ENCODE measurements at regions not wholly inside any gene's neighbourhood (a gene's known extent, or its start where the extent isn't known, plus 50 kb on each side); places are given as distances from the start of the nearest gene placed in this dataset.
"Not testable (repeated sequence)": the region's sequence is repeated elsewhere in the genome, so short reads cannot be mapped to it uniquely, and the experiment has no call there.

DNA sequence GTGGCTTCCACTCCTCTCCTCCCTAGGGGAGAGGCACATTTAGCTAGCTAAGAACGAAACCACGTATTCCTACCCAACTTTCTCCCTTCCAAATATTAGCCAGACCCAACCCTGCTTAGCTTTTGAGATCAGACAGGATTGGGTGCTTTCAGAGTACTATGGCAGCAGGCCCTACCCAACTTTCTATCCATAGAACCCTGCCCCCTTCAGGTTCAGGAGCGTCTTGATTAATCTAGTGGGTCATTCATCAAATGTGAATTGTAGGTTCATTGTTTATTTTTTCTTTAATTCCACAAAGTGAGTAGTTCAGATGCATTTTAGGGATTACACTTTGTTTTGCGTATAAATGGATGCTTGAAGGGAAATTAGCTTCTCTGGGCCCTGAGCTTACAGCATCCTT lies 188.3 kb downstream of the MIB1 start:
- DNase-seq, result no peak

DNA sequence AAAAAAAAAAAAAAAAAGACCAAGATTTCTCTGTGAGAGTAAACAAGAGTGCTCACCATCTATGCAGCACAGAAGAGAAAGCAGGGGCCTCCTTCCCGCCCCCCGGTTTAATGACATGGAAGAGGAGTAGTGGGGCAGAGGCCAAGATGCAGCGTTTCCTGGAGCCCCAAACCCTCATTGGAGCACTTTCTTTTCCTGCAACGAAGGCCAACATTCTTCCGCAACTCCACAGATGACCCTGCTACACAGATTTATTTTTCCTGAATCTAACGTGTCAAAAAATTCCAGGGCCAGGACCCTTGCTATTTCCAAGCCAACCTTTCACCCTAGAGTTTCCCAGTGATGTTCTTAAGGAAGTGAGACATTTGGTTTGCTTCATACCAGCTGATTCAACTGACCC lies 189.6 kb downstream of the MIB1 start:
- DNase-seq, result no peak

DNA sequence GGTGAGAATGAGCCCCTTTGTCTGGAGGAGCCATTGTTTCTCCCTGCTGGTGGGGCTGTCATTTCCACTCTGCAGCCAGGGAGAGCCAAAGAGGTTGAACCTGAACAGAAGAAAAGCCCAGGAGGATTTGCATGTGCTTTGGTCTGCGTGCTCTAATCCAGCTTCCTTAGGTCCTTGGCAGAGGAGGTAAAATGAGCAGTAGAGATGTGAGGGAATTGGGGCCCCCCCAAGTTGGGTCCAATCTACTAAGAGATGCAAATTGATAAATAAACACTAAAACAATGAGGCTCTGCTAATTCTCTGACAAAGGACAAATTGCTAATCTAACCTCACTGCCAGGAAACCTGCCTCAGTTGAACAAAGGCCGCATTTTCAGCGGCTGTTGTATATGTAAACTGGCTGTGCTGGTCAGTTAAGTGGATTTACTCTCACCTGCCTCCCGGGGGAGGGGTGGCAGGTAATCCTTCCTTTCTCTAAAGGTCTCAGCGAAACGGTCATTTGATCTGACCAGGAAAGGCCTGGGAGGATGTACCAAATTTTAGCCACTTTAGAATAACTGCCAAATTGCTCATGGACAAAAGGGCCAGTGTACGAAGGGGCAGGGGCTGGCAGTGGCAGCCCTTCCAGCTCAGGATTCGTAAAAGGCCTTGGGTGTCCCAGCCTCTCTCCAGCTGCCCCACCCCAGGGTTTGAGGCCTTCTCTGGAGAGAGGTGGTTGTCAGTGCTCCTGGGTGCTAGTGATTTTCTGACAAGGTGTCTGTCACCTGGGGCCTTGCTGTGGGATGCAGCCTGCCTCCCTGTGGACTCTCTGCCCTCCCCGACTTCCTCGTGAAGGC lies 193.6 kb downstream of the MIB1 start:
- no peak for DNase-seq

DNA sequence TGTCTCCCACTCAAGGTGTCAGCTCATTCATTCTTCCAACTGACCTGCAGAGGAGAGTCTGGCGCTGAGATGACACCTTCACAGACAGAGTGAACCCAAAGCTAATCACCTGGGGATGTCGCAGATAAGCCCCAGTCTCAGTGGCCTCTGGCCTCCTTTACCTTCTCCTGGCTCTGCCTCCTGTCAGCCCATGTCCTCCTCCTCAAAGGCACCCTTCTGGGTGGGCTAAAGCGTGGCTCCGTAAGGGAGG lies 194.1 kb downstream of the MIB1 start:
- no peak for DNase-seq

DNA sequence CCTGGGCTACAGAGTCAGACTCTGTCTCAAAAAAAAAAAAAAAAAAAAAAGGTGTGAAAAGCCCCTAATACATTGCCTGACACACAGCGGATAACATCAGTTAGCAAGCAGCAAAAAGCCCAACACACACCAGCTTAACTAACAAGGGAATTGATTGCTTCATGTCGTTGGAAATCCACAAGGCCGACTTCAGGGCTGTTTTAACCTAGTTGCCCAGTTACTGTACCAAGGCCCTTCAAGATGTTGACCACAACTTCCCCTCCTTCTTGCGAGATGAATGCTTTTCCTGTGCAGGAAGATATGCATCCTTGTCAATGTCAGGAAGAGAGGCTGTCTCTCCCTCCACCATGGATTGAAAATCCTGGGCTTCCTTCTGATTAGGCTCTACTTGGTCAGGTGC lies 202.9 kb downstream of the MIB1 start:
- DNase-seq, result no peak

DNA sequence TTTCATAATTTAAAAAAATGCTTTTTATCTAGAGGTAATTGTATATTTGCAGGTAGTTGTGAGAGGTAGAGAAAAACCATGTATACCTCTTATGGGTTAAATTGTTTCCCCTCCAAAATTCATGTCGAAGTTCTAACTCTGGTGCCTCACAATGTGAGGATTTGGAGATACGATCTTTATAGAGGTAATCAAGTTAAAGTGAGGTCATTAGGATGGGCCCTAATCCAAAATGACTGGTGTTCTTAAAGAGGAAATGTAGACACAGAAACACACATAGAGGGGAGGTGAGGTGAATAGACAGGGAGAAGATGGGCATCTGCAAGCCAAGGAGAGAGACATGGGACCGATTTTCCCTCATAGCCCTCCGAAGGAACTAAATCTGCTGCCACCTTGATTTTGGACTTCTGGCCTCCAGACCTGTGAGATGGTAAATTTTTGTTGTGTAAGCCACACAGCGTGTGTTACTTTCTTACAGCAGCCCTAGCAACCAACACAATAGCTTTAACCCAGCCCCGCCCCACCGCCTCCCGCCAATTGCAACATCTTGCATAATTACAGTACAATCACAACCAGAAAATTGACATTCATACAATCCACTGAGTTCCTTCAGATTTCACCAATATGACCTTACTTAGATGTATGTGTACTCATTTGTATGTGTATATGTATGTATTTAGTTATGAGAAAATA lies 208.9 kb downstream of the MIB1 start:
- no peak for DNase-seq

DNA sequence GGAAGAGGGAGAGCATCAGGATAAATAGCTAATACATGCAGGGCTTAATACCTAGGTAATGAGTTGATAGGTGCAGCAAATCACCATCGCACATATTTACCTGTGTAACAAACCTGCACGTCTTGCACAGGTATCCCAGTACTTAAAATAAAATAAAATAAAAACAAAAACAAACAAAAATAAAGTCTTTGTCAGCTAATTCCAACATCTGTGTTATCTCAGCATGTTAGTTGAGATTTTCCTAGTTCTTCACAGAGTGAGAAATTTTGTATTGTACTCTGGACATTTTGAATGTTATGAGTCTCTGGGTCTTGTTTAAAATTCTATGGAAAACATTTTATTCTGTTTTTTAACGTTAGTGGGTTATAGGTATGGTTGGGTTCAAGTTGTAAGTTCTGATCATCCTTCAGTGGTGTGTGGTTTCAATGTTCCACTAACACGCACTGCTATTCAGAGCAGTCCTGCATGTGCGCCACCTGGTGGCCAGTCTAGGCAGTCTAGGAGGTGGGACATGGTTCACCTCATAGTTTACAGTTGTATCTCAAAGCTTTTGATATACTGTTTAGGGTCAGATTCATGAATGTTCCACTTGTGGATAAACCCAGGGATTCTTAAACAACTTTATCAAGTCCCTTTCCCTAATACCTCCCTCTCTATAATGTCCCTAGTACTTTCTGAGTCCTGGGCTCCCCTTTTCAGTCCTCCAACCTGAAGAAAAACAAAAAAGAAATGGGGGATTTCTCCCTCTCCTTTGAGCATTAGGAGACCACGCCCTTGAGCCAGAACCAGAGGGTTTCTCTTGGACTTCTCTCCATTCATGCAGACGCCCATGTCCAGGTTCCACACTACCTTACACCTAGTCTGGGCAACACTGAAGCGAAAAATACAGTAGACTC lies 213.4 kb upstream of the GATA6 start:
- peak; percentile 34 for DNase-seq

DNA sequence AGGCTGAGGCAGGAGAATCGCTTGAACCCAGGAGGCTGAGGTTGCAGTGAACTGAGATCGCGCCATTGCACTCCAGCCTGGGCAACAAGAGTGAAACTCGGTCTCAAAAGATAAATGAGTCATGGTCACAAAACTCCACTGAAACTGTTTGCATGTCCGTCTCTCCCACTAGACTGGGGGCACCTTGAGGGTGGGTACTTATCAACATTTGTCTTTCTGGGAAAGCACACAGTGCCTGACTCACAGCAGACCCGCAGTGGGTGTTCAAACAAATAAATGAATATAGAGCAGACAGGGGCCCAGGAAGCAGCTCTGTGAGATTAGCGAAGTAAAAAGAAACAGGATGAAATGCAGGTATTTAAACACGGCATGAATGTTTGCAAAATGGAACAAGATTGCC lies 211.1 kb upstream of the GATA6 start:
- DNase-seq, result no peak

DNA sequence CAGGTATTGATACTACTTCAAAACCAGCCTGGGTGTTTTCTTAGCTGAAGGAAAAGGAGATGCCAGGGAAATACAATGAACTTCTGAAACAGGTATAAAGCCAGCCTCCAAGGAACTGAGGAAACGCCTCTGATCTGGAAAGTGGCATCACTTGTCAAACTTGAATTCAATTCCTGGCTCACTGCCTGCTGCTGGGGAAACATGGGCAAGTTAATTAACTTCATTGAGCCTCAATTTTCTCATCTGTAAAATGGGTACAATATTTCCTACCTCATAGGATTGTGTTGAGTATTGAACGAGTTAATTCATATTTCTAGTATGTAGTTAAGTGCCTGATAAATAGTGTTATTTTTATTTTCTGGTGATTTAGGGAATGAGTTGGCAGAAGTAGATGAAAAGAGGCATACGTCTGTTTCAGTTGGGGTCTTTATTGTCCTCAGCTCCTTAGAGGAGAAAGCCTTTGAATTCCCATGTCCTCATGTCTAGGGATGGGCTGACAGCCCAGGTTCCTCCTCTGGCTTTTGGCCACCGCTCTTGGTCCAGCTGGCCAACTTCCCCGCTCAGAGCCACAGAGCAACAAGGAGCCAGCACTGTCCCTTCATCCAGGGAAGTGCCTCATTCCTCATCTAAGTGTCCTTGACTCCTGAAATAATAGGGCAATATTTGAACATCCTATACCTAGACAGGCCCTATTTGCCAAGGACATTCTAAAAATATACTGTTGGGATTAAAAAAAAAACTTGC lies 210.5 kb upstream of the GATA6 start:
- DNase-seq, result no peak

DNA sequence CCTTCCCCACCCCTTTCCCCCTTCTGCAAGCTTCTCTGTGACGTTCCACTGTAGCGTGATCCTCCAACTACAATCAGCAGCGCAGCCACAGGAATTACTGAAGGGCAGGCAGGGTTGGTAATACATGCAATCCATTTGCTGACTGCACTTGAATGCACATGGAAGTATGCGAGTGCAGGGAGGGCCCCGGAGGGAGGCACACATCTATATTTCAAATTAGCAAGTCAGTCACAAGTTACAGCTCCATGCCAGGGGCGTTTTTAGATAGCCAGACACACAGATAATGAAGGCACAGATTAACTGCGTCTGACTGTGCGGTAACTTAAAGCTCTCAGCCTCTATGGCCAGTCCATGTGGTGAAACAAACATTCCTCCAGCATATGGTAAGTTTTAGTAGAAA lies 209.2 kb upstream of the GATA6 start:
- DNase-seq, result no peak

DNA sequence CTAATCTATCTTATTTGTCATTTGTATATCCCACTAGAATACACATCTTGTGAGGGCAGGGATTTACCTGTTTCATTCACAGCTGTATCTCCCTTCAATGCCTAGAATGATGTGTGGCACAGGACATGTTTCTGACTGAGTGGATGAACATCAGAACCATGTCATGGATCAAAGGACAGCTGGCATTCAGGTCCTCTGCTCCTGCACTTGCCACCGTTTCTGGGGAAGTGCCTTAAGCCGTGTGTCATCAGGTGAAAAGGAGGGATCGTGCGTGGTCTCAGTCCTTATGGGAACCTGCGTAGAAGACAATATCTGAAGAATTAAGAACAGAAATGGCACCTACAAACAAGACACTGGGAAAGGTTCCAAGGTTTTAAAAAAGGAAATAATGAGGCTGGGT lies 206.1 kb upstream of the GATA6 start:
- no peak for DNase-seq

DNA sequence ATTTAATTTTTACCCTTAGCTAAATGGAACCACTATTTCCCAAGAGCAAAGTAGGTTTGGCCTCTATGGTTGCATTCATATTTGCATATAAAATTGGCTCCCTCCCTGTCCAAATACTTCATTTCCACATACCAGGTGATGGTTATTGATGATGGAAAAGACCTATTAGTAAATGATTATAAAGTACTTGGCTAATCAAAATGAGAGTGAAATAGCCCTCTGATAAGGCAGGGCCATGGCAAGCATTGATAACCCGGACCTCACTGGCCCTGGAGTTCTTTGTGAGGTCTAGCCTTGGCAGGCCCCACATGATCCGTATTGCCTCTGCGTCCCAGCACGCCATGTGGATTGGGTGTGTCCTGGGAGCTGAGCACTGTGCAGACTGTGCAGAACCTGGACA lies 201.1 kb upstream of the GATA6 start:
- DNase-seq, result no peak

DNA sequence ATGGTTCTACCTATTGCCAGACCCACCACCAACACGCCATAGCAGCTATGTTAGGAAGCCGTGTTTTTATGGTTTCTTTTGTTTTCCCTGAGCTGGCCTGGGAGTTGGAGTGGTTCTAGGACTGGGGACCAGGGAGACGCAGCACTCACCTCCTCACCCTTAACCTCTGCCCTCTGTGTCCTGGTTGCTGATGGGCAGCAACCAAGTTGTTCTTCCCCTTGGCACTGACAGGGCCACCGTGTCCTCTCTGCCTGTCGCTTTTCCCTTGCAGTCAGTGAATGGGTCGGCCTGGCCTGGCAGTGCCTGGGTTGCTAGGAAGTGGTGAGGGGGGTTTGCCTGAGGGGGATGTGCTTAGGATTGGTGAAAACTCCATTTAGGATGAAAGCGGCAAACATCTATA lies 197.1 kb upstream of the GATA6 start:
- no peak for DNase-seq

DNA sequence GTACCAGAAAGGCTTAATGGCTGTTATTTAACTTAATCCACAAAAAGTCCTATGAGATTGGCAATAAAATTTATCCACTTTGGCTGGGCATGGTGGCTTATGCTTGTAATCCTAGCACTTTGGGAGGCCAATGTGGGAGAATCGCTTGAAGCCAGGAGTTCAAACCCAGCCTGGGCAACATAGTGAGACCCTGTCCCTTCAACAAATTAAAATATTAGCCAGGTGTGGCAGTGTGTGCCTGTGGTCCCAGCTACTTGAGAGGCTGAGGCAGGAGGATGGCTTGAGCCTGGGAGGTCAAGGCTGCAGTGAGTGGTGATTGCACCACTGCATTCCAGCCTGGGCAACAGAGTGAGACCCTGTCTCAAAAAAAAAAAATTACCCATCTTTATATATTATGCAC lies 193.4 kb upstream of the GATA6 start:
- DNase-seq, result not testable (repeated sequence)

DNA sequence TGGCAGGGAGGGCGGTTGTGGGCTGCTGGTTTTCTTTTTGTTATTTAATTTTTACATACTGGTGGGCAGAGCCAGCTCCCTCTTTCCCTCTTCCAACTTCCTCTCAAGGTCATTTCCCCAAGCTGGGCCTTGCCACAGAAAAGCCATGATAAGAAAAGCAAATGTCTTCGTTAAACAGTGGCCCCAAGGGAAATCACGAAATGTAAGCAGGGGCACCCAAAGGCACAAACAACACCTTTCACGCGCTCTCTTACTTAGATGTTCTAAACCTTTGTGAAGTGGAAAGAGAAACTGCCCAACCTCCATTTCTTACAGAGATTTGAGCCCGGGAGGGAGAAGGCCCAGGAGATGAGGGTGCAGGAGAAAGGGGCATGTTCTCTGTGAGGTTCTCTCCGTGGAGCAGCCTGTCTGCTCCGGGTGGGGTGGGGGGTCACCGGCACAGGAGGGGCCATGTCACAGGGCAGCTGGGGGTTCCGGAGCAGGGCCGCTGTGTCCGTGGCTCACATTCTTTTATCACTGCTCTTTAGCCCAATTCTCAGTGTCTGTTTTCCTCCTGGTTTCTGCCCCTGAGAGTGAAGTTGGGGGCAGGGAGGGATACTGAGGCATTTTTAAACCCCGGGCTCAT lies 190.7 kb upstream of the GATA6 start:
- DNase-seq, result no peak

DNA sequence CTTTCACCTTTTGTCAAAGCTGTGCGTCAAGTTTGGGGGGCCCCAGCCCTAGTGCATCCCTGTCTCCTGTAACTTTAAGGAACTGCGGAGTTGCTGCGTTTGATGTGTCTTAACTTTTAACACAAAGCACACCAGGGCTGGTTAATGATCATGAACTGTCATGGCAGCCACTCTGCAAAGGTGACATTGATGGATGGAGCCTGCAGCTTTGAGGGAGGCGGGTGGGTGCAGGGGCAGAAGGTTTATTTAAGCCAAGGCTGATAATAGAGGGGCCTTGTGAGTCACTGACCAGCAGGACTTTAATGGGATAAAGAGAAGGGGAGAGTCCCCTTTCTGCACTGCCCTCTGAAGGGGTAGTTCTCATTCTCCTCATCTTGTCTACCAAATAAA lies 190.2 kb upstream of the GATA6 start:
- no peak for DNase-seq

DNA sequence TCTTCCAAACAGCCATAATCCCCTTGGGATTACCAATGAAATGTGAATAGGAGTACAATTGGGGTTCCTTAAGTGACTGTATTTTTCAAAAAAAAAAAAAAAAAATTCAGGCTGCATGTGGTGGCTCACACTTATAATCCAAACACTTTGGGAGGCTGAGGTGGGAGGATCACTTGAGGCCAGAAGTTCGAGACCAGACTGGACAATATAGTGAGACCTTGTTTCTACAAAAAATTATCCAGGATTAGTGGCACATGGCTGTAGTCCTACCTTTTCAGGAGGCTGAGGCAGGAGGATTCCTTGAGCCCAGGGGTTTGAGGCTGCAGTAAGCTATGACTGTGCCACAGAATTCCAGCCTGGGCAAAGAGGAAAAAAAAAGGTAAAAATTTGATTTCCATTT lies 189.6 kb upstream of the GATA6 start:
- DNase-seq, result no peak

DNA sequence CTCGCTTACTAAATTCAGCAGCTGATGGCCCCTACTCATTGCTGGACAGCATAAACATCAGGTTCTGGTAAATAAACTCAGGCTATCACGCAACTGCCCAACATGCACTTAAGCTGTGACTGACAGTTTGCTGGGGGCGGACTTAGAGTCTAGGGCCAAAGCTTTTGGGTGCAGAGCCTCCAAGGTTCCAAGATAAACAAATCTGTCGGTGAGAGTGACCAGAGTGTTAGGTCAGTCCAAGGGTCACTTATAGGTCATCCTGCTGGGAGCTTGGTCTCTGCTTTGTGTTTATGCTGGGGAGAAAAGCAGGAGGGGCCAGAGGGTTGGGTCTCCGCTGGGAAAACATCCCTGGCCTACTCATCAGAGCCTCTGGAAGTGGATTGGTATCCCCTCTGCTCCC lies 188.6 kb upstream of the GATA6 start:
- DNase-seq, result no peak

DNA sequence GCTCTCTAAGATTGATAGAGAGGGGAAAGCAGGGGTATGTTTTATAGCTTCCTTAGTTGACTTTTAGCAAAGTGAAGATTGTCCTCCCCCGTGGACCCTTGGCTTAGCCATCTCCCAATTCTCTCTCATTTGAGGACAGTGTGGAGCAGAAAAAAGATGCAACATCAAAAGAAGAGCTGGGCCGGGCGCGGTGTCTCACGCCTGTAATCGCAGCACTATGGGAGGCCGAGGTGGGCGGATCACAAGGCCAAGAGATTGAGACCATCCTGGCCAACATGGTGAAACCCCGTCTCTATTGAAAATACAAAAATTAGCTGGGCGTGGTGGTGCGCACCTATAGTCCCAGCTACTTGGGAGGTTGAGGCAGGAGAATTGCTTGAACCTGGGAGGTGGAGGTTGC lies 187.9 kb upstream of the GATA6 start:
- DNase-seq, result not testable (repeated sequence)

DNA sequence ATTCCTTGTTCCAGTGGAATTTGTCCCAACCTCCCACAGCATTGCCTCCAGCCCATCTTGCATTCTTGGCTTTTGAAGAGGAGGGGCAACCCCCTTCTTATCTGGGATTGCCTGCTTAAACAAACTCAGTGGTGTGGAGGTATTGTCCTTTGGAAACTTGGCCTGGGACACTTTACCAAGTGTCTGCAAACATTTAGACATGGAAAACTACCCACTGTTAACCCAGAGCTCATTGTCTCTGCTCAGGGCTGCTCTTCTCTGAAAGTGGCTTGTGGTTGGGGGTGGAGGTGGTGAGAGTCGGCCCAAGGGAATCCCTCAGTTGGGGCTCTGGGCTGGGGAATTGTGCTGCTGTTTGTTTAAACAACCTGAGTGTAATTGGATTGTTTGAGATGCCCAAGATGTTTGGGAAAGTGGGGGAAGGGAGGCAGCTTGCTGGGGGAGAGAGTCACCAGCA lies 178.3 kb upstream of the GATA6 start:
- no peak for DNase-seq

DNA sequence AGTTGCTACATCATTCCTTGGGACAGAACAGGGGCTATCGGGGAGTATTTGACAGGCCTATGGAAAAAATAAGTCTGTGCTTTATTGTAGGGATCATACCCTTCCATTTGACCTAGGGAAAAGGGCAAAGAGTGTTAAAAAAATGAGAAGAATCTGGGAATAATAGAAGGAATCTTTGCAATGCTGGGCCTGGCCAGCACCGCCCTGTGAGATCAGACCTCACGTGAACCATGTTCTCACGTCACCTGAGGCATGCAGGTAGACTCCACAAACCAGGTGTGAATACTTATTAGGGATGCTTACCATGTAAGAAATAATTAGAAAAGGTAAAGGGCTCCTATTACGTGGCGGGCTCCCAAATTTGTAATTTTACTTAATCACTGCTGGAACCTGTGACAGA lies 177.5 kb upstream of the GATA6 start:
- no peak for DNase-seq

DNA sequence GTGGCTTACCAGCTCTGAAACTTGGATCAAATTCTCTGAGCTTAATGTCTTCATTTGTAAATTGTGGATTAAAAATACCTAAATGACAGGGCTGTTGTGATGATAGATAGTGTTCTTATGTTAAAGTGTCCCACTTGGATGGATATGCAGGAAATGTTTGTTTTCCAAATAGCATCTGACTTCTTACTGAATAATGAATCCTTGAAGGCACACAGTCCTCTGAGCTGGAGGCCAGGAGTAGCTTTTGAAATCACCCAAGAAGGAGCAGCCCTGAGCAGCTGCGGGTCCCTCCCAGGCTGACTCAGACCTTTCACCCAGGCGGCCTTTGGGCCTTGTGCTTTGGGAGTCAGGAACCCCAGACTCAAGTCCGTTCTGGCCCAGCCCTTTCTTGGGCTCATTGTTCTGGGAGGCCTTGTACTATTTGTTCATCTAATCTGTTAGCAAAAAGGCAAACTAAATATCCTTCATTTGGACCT lies 173.0 kb upstream of the GATA6 start:
- DNase-seq, result no peak

Data from NCI-H1092 treated with DMSO at 0.1 percent for 48 hours (cell line).